LNCaP clone FGC (cell line): ENCODE measurements at regions not wholly inside any gene's neighbourhood (a gene's known extent, or its start where the extent isn't known, plus 50 kb on each side); places are given as distances from the start of the nearest gene placed in this dataset.

ENCODE experiments used
- DNase-seq: peaks from one replicate; pipeline ENCODE4 v3.0.0-alpha.2; 2011; ENCODE audit warnings: low read depth
- H3K4me3 ChIP-seq: 2 replicates; pipeline ENCODE4 v1.5.1; 2011; ENCODE audit warnings: mild to moderate bottlenecking, low read depth, low read length, control low read depth
- CTCF ChIP-seq: IDR thresholded peaks from 2 replicates; pipeline ENCODE4 v1.5.1; 2012; ENCODE audit warnings: mild to moderate bottlenecking; ENCODE audit not compliant: control insufficient read depth, insufficient read depth; ENCODE audit errors: extremely low read depth

- no peak for DNase-seq
- TF ChIP-seq CTCF: no peak
Observed at GRCh38 chr14:77985211-77985615, 185.0 kb upstream of the NRXN3 start.

DNA sequence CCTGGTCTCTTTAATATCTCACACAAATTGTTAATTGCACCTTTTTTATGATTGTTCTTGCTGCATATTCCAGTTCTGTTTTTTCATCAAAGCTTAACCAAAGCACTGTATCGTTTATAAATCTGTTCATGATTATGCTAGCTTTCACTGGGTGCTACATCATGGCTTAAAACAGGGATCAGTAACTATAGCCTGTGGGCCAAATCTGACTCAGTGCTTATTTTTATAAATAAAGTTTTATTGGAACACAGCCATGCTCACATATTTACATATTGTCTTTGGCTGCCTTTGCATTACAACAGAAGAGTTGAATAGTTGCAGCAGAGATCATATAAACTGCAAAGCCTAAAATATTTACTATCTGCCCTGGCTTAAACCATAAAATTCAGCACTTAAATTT is 183.4 kb upstream of the NRXN3 start:
- TF ChIP-seq CTCF: no peak
- no peak for DNase-seq

More at GRCh38 chr14:77985211-77985615, 185.0 kb upstream of the NRXN3 start:
- no peak overlapping the region for H3K4me3 ChIP-seq

DNA sequence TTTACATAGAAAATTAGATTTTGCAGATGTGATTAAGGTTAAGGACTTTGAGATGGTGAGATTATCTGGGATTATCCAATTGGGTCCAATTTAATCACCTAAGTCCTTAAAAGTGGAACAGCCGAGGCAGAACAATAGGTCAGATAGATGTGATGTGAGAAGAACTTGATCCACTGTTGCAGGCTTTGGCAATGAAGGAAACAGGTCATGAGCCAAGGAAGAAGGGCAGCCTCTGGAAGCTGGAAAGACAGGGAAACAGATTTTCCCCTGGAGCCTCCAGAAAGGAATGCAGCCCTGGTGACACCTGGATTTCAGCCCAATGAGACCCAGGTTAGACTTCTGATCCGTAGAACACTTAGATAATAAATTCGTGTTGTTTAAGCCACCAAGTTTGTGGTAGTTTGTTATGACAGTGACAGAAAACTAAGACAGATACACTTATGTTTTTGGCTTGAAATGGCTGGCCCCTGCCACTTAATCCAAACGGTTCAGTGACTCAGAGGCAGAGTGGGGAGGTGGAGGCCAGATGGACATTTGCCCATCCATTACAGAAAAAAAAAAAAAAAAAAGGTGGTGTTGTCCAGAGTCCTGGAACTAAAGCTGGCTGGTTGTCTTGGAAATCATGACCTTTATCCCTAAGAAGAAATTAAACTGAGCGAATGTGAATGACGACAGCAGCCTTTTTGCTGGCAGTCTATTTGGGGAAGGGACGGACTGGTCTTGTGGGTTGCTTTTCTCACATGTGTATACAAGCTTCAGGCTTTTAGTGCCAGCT is 181.9 kb upstream of the NRXN3 start:
- TF ChIP-seq CTCF: no peak
- no peak for DNase-seq

More for the DNA sequence above, 183.4 kb upstream of the NRXN3 start:
- no peak overlapping the region for H3K4me3 ChIP-seq

DNA sequence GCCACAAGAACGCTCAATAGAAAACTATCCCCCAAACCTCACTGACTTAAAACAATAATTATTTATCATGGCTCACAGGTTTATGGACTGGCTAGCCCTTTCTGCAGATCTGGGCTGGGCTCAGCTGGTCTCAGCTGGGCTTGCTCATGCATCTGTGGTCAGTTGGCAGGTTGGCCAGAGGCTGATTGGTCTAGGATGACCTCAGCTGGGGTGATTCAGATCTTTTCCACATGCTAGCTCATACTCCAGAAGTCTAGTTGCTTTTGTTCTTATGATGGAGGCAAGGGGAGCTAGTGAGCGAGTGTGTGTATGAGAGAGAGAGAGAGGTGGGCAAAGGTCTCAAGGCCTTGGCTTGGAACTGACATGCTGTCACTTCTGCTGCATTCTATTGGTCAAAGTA is 181.2 kb upstream of the NRXN3 start:
- DNase-seq: no peak
- TF ChIP-seq CTCF: no peak

More for the DNA sequence above, 181.9 kb upstream of the NRXN3 start:
- no peak overlapping the region for H3K4me3 ChIP-seq

GRCh38 chr14:77989441-77989991 is 180.7 kb upstream of the NRXN3 start:
- no peak for TF ChIP-seq CTCF
- no peak for DNase-seq

More for the DNA sequence above, 181.2 kb upstream of the NRXN3 start:
- no peak overlapping the region for H3K4me3 ChIP-seq

GRCh38 chr14:77990337-77990736 is 179.8 kb upstream of the NRXN3 start:
- no peak for DNase-seq
- TF ChIP-seq CTCF: no peak
- no peak overlapping the region for H3K4me3 ChIP-seq

More at GRCh38 chr14:77989441-77989991, 180.7 kb upstream of the NRXN3 start:
- H3K4me3 ChIP-seq: no peak overlapping the region
